SK-N-DZ (cell line): ENCODE measurements at regions not wholly inside any gene's neighbourhood (a gene's known extent, or its start where the extent isn't known, plus 50 kb on each side); places are given as distances from the start of the nearest gene placed in this dataset.

Experiments used
- DNase-seq: peaks from one replicate; pipeline ENCODE4 v3.0.0-alpha.2; 2015; ENCODE audit warnings: low spot score

DNA sequence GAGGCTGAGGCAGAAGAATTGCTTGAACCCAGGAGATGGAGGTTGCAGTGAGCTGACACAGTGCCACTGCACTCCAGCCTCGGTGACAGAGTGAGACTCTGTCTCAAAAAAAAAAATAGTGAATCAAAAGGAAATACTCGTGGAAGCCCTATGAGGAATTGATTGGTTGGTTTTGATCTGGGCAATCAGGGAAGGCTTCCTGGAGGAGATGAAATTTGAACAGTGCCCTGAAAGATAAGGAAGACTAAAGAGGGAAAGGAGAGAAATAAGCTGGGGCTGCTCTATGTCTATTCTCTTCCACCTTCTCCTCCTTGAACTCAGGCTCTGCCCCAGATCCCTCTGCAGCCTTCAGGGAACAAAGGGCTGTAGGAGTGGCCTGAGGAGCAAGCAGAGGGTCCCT is 54.1 kb downstream of the IRF2BPL start:
- DNase-seq, result no peak

DNA sequence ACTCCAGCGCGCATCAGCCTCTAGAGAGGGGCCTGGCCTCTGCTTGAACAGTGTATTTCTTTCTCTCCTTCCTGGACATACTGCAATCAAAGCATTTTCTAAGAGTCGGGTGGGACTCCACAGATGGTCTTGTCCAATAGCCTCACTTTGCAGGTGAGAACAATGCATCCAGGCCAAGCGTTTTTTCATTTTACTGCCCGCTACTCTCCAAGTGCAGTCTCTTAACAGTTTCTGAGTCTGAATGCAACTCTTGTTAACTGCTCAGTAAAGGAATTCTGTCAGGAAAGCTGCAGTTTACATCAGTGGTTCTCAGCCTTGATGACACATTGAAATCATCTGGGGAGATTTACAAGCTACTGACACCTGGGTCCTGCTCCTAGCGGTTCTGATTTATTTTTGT is 57.0 kb downstream of the IRF2BPL start:
- no peak for DNase-seq

DNA sequence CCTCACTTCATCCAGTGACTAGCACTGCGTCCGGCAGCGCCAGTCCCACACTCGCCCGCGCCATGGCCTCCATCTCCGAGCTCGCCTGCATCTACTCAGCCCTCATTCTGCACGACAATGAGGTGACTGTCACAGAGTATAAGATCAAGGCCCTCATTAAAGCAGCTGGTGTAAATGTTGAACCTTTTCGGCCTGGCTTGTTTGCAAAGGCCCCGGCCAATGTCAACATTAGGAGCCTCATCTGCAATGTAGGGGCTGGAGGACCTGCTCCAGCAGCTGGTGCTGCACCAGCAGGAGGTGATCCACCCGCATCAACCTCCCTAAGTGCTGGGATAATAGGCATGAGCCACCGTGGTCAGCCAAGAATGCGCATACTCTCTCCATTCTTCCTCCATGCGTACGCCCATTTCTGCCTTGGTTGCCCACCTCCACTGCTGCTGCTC is 59.9 kb downstream of the IRF2BPL start:
- no peak for DNase-seq

DNA sequence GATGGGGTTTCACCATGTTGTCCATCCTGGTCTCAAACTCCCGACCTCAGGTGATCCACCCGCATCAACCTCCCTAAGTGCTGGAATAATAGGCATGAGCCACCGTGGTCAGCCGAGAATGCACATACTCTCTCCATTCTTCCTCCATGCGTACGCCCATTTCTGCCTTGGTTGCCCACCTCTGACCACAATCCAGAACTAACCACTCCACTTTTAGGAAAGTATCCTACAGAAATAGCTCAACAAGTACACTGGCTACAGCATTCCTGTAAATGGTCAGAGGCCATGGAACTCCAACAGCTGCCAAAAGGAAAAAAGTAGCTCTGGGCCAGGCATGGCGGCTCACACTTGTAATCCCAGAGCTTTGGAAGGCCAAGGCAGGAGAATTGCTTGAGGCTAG is 60.7 kb downstream of the IRF2BPL start:
- DNase-seq, result no peak

DNA sequence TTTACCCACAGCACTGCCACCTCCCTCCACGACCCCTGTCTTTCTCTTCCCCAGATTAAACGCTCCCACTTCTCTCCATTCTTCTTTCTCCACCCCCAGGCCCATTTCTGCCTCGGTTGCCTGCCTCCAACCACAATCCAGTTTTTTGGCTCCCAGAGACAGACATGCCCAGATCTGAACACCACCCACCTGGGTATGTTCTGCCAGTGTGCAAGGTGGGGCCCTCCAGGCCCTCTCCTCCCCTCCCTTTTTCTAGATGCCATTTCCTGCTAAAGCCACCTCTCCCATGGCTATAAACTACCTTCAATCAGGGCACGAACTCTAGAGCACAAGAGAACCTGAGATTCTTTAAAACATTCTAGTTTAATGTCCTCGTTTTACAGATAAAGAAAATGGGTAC is 63.3 kb downstream of the IRF2BPL start:
- no peak for DNase-seq

DNA sequence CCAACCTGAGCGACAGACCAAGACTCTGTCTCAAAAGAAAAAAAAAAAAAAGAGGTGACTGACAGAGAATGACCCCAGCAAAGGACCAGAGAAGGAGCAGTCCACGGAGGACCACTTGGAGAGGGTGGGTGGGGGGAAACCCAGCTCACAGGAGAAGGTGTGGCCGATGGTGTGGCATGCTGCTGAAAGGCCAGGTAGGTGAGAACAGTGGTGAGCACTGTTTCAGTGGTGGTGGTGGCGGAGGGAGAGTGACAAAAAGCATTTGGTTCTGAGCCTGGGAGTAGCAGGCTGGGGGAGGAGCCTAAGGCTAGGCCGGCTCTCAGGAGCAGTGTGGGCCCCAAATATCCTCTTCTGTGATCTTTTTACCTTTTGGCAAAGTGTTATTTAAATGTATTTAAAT is 63.8 kb downstream of the IRF2BPL start:
- no peak for DNase-seq

DNA sequence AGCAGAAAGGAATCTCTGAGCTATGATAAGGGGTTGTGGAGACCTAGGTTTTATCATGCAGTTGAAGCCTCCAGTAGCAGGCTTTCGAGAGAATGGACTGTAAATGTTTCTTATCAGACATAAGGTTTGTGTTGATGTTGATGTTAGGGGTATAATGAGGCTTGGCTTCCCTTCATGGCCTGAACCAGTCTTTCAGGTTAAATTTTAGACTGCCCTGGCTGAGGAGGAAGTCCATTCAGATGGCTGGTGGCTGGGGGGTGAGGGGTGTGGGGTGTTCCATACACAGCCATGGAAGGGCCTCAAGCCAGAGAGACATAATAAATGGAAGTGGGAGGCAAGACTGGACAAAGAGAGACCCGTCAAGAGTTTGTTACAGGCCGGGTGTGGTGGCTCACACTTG is 65.1 kb downstream of the IRF2BPL start:
- DNase-seq, result no peak

DNA sequence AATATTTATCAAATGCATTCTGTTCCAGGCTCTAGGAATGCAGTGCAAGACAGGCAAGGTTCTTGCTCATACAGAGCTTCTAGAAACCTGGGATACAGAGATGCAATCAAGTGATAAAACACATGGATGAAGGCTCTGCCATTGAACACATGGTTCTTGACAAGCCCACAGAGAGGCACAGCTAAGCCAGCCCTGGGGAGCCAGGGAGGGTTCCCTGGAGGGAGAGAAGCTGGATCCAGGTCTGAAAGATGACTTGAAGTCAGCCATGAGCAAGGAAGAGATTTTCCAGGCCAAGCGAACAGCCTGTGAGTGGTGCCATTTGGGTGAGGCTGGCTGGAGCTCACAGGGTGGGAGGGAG is 66.2 kb downstream of the IRF2BPL start:
- DNase-seq, result no peak

DNA sequence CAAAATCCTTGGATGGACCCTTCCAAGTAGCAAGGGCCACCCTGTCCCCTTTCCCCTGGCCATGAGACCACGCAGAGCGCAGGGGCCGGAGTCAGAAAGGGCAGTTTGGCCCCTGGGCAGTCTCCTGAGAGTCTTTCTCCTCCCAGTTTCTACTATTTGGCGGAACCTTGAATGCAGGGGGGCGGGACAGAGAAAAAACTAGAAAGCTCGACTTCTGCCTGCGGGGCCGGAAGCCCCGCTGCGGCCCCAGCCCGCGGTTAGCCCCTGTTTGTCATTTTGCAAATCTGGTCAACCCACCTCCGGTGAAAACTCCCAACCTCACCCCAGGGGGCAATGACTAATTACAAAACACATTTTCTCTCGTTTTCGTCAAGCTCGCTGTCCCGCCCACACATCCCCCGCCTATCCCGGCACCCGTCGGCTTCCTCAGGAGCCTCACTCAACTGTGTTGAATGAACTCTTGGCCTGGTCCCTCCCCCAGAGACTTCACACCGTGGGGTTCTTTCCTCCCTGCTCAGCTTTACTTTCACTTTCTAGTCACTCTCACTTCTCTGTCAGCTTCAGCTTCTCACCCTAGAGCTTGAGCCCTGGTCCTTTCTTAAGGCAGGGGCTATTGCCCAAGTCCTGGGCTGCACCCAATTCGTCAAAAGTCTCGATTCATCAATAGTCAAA is 66.7 kb downstream of the IRF2BPL start:
- no peak for DNase-seq

DNA sequence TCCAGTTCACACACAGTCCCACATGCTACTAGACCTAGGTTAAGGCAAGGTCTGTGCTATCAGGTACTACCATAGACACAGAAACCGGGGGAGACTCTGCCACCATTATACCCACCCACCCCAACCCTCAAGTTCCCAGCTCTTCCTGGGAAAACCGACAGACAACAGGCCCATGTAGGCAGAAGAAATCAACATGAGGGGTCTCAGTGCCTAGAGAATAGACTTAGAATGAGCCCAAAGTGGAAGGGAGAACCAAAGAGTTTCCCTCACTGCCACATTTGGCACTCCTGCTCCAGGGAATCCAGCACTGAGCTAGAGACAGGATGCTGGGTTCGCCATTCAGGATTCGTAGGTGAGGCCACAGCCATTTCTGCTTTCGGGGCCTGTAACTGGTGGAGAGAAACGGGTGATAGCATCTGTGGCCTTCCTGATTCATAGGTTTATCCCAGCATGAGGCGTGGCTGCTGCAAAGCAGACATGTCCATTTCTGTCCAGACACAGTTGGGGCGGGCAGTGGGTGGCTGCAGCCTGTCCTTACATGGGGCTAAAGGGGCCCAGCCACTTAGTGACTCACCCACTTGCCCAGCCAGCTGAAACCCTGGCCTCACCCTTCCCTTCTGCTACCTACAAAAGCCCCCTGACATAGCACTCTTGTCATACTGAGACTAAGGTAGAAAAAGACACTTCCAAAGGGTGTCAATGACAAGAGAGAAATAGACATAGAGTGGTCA is 69.4 kb downstream of the IRF2BPL start:
- DNase-seq, result peak; percentile 70

DNA sequence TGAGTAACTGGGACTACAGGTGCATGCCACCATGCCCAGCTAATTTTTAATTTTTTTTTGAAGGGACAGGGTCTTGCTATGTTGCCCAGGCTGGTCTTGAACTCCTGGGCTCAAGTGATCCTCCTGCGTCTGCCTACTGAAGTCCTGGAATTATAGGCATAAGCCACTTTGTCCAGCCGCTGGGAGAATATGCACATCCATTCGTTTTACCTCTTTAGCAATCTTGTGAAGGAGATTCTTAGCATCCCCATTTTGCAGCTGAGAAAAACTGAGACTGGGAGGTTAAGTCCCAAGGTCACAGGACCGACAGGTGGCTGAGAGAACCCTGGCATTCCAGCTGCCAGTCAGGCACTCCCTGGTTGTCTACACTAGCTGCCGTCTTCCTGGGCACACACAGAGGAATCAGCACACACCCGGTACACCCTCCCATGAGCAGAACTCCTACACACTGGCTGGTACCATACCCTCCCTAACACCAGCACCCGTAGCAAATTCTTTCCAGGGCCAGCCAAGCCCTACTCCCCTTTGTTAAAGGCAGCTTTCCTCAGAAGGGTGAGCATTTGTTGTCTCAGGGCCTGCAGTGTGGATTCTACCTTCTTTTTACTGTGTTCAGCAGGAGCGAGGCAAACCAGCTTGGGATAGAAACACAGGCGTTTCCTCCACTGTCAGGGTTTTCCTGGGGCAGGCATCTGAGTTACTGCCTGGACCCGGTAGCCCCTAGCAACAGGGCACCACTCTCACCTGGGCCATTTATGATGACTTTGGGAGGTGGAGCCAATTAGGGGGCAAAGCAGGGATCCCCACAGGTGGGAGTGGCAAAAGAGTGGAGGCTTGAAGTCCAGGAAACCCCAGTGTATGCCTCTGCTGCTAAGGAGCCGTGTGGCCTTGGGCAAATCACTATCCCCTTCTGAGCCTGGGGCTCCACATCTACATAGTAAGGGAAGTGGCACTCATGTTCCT is 70.2 kb downstream of the IRF2BPL start:
- DNase-seq, result no peak

DNA sequence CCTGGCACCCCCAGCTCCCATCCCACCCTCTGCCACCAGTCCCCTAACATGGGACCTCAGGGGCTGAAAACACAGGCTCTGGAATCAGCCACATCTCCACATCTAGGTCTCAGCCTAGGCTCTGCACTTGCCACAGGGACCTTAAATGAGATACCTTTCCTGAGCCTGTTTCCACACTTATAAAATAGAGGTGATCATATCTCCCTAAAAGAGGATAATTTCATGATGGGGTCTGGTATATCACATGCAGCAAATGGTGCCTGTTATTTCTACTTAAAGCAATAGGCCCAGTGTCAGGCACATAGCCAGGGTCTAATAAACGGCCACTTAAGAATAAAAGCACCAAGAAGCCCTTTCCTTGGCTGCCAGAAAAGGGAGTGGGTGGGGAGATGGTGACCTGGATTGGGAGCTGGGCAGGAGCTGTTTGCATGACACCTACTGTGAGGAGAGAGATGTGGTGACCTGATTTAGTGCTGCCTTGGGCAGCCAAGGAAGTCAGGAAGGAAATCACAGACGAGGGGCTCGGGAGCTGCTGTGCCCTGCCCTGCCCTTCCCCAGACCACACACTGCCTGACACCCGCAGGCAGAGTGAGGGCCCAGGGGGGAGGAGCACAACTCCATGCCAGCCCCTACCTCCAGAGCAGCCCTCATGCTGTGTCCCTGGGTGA is 71.2 kb downstream of the IRF2BPL start:
- DNase-seq, result peak; percentile 88

DNA sequence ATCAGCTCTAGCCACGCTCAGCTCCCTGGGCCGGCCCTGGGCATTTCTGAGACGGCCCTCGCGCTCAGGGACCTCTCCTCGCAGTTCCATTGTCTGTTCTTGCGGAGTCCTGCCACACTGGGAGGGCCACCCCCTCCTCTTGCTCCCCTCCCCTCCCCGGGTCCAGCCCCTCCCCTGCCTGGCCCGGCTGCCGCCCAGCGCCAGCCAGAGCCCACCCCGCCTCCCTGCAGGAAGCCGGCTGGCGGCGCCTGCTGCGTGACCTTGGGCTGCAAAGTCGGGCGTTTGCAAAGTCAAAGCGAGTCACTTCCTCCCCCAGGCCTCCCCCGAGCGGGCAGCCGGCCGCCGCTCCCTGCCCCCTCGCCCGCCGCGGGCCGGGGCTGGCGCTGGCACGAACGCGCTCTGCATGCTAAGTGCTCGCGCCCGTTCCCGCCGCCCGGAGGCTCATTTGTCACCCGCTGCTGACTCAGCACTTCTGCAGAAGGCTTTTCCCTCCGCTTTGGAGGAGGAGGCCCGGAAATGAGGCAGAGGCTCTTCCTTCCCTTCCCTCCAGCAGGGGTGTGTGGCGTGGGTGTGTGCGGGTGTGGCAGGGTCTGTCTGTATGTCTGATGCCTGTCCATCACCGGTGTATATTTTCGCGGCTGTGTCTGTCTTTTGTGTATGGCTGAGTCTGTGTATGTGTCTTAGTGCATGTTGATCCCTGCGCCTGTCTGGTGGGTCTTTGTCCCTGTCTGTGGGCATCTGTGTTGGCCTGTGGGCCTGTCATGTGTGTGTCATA is 72.0 kb downstream of the IRF2BPL start:
- peak; percentile 89 for DNase-seq

DNA sequence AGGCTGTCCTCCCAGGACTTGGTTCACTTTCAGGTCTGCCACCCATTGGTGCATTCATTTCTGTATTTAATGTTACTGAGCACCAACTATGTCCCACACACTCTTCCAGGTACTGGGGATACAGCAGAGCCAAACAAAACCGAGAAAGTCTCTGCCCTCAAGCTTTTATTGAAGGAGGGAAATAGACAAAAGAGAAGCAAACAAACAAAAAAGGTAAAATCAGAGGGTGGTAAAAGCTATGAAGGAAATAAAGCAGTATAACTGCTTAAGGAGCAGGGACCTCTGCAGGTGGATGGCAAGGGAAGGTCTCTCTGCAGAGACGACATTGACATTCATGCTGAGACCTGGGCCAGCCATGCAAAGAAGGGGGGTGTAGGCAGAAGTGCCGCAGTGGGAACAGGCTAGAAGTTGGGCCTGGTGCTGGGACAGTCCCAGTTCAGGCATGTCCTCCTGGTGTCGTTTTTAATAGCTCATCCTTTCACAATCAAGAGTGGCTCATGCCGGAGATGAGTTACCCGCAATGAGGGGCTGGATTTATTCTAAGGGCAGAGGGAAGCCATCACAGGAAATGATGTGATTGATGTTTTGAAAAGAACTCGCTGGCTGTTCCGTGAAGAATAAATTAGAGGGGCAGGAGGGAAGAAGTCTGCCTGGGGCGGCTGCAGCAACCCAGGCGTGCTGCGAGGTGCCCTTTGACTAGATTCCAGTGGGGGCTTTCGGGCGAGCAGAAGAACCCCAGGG is 72.8 kb downstream of the IRF2BPL start:
- peak; percentile 52 for DNase-seq

DNA sequence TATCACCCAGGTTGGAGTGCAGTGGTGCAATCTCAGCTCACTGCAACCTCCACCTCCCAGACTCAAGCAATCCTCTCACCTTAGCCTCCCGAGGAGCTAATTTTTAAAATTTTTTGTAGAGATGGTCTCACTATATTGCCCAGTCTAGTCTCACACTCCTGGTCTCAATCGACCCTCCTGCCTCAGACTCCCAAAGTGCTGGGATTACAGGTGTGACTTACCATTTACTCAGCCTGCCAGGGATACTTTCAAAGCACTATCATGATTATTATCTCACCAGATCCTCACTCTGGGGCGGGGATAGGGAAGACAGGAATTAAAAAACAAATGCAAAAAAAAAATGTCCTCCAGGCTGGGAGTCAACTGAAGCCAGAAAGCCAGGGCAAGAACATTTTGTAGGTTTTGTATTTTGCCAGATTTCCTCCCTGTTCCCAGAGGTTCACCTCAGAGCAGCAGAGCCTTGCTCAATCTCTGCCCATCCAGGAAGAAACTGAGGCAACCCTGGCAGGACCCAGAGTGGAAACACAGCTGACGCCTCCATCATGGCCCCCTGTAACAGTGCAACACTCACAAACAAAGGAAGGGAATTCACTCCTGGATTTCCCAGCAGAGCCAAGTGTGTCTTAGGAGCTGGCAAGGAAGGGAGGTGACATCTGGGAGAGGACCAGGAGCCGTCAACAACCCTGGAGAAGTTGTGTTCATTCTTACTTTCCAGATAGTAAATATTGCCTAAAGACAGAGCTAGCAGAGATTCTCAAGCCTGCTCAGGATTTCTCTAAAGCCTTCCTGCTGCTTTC is 73.9 kb downstream of the IRF2BPL start:
- DNase-seq, result no peak

DNA sequence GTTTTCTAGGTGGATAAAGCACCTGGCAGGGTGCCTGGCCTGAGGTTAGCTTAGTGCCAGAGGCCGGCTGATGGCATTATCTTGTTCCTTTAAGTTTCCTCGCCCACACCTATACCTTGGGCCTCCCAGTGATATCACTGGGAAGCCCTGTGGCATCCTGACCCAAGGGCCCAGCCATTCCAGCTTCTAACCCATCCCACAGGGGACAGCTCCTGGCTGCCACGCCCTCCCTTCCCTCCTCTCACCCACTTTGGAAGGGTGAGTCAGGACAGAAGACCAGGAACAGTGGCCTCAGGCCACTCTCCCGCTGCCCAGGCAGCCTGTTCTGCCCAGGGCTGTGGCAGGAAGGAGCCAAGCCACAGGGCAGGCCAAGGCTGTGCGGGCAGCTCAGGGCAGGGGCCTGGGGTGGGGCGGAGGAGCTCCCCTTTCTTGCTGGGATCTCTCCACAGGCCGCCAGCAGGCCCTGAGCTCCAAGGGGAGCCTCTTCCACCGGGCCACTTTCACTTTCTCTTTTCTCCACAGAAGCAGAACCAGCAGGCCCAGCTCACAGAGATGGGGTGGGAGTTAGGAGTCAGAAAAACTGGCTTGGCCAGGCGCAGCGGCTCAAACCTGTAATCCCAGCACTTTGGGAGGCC is 75.1 kb downstream of the IRF2BPL start:
- DNase-seq, result no peak

DNA sequence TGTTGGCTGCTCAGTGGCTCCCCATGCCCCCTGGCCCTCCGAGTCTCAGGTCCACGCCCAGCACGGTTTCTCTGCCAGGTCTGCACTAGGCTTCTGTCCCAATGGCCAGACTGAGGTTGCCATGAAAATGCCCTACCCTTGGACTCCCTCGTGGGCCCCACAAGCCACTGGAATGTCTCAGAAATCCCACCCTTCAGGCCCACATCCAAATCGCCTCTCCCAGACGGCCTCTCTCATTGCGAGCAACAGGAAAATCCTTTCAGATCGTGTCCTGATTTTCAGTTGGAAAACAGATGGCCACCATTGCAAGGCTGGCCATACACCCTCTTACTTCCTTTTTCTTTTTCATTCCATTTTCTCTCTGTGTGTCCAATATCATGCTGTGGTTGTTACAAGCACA is 77.3 kb downstream of the IRF2BPL start:
- no peak for DNase-seq

DNA sequence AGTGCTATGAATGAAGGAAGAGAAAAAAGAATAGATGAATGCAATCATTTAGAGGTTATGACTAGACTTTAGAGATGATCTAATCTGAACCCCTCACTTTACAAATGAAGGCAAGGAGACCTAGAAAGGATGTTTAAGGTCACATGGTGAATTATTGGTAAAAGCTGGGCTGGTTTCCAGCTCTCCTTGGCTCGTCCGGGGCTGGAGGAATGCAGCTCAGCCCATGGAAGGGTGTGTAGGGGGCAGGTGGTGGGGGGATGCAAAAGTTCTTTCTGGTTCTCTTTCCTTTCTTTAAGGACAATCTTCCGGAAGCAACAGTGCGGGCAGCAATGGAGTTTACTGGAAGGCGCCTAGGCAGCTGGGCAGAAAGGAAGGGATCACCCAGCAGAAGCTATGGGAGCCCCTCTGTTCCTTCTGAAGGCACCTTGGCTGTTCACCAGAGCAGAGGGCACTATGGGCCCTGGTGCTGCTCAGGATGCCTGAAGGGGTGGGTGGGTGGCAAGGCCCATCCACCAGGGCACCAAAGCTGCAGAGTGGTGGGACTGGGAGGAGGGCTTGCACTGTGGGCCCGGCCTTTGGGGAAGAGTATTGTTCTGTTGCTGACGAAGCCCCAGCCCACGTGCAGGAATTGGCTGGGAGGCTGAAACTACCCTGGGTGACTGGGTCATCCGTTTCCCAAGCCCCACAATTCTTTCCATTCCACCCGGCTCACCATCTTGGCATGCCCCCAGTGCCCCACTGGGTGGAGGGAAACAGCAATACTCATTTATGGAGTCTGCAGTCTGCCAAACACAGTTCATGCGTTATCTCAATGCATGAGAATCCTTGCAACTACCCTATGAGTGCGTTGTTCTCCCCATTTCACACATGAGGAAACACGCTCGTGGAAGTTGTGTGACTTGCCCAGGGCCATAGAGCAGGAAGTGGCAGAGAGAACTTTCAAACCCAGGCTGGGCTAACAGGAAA is 78.2 kb downstream of the IRF2BPL start:
- DNase-seq, result no peak
